Nephron (organoid): ENCODE measurements at regions not wholly inside any gene's neighbourhood (a gene's known extent, or its start where the extent isn't known, plus 50 kb on each side); places are given as distances from the start of the nearest gene placed in this dataset.

Source experiments
- H3K27ac Mint-ChIP-seq, 3 experiments: 2 replicates each; pipeline ENCODE4 v1.8.0; 2020; ENCODE audit warnings: mixed read lengths in 3 of 3, mild to moderate bottlenecking in 2 of 3, moderate library complexity in 1 of 3
- H3K27me3 Mint-ChIP-seq: 2 replicates; pipeline ENCODE4 v1.8.0; 2021; ENCODE audit warnings: low read depth, mild to moderate bottlenecking, moderate library complexity, mixed read lengths
- H3K36me3 Mint-ChIP-seq: 2 replicates; pipeline ENCODE4 v1.8.0; 2020; ENCODE audit warnings: low read depth, mixed read lengths
- H3K4me1 Mint-ChIP-seq: 2 replicates; pipeline ENCODE4 v1.8.0; 2020; ENCODE audit warnings: mixed read lengths
- H3K4me3 Mint-ChIP-seq, 3 experiments: 2 replicates each; pipeline ENCODE4 v1.8.0; 2020; ENCODE audit warnings: mild to moderate bottlenecking in 3 of 3, mixed read lengths in 3 of 3, moderate library complexity in 2 of 3
- H3K9me3 Mint-ChIP-seq: 2 replicates; pipeline ENCODE4 v1.8.0; 2020; ENCODE audit warnings: mixed read lengths
- TF ChIP-seq, protein P1 (sequence below), 3 experiments: fragments of 200-600 bp; sonication (generic); IDR thresholded peaks; one replicate each; pipeline ENCODE4 v1.5.0; 2021; ENCODE audit warnings: antibody characterized with exemption in 3 of 3; ENCODE audit not compliant: unreplicated experiment in 3 of 3

DNA sequence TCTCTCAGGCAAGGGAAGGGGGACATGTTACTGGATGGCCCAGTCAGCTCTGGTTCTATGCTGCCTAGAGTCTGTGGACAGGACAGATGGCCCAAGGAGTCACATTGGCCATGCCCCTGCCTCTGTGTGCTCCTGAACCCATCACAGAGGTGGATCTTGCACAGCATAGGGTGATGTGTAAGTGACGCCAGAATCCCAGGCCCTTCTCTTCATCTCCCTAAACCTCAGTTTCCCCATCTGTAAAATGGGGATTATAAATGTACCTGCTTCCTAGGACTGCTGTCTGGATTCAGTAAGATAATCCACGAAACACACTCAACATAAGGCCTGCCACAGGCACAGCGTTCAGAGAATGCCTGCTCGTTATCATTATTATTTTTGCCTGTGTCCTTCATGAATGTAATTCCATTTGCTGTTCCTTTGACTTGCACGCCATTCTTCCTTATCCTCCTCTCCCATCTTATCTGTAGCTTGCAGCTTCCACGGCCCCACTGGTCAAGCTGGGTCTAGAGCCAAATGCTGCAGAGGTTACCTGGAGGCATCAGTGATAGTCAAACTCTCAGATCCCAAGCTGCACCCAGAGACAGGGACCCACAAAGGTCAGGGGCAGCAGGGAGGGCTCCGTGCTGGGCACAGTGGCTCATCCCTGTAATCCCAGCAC lies 207.0 kb downstream of the MN1 start:
- TF ChIP-seq, protein P1, sequence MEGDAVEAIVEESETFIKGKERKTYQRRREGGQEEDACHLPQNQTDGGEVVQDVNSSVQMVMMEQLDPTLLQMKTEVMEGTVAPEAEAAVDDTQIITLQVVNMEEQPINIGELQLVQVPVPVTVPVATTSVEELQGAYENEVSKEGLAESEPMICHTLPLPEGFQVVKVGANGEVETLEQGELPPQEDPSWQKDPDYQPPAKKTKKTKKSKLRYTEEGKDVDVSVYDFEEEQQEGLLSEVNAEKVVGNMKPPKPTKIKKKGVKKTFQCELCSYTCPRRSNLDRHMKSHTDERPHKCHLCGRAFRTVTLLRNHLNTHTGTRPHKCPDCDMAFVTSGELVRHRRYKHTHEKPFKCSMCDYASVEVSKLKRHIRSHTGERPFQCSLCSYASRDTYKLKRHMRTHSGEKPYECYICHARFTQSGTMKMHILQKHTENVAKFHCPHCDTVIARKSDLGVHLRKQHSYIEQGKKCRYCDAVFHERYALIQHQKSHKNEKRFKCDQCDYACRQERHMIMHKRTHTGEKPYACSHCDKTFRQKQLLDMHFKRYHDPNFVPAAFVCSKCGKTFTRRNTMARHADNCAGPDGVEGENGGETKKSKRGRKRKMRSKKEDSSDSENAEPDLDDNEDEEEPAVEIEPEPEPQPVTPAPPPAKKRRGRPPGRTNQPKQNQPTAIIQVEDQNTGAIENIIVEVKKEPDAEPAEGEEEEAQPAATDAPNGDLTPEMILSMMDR (IDR thresholded peaks at IDR 0.05; ENCODE audit: unreplicated experiment in 3 of 3) = no peak
- Mint-ChIP-seq H3K27me3 (peaks cover 7% of the 10 kb centered on the region), H3K4me3 (no peak overlapping the region), H3K36me3 (no peaks in the 10 kb centered on the region), H3K9me3 (no peaks in the 10 kb centered on the region), H3K27ac (no peak overlapping the region), H3K4me1 (peaks cover 23% of the 10 kb centered on the region)

DNA sequence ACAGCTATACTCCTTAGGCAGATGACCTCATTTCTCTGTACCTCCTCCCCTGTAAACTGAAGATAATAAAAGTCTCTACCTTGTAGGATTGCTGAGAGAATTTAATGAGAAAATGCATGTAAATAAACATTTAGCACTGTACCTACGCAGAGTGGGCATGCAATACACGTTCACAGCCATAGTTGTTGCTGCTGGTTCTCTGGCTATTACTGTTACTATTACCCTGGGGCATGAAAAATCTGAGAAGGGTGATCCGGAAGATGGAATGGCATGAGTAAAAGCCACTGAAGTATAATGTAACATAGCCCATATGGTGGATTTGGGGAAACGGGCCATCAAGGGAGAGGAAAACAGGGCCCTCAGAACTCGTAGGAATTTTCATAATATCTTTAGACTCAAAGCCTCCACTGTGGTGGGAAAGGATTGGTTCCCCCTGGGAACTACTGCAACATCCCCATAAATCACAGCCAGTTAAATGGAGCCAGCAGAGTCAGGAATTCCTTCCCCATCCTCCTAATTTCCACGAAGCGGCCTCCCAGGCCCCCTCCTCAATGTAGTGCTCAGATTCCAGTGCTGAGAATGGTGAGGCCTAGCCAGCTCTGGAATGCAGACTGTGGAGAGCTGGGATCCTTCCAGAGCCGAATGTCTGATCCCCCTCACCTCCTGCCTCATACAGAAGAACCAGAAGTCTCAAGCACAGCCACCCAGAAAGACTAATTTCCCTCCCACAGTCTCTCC lies 205.3 kb downstream of the MN1 start:
- Mint-ChIP-seq H3K27me3 (peaks cover 7% of the 10 kb centered on the region), H3K9me3 (no peaks in the 10 kb centered on the region), H3K27ac (no peak overlapping the region), H3K4me1 (peaks cover 23% of the 10 kb centered on the region), H3K36me3 (no peaks in the 10 kb centered on the region), H3K4me3 (no peak overlapping the region)
- TF ChIP-seq, protein P1 (IDR thresholded peaks at IDR 0.05; ENCODE audit: unreplicated experiment in 3 of 3) = no peak

DNA sequence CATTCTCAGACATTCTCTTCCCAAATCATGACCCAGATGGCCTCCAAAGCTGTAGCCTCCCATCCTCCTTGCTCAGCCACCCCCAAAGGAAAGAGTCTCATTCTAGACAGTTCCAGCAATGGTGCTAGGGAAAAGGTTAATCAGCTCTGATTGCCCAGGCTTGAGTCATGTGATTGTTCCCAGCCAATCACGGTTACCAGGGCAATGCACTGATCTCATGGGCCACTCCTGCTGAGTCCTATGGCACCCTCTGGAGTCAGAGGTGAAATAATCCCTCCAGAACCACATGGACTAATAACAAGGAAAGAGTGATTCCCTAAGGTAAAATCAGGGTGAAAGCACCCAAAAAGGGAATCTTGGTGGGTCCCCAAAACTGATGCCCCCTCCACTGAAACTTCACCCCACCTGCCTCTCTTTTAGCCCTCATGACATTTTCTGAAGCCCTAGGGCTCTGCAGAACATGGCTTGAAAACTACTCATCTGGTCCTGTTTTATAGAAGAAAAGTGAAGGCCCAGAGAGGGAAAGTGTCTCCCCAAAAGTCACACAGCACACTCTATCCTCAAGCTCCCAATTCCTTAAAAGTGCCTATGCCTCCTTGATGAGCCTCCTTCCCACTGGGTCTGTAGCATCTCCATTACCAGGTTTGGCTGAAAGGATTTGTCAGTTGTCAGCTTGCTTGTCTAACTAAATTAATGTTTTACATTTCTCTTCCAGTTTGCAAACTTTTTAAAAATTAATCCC lies 203.7 kb downstream of the MN1 start:
- Mint-ChIP-seq H3K36me3 (no peaks in the 10 kb centered on the region), H3K4me1 (peaks cover 16% of the 10 kb centered on the region), H3K4me3 (no peak overlapping the region), H3K9me3 (no peaks in the 10 kb centered on the region), H3K27me3 (peaks cover 15% of the 10 kb centered on the region), H3K27ac (peak overlapping the region in 2 of 3 experiments; percentile 53 to 80)
- TF ChIP-seq, protein P1 (IDR thresholded peaks at IDR 0.05; ENCODE audit: unreplicated experiment in 3 of 3) = no peak

DNA sequence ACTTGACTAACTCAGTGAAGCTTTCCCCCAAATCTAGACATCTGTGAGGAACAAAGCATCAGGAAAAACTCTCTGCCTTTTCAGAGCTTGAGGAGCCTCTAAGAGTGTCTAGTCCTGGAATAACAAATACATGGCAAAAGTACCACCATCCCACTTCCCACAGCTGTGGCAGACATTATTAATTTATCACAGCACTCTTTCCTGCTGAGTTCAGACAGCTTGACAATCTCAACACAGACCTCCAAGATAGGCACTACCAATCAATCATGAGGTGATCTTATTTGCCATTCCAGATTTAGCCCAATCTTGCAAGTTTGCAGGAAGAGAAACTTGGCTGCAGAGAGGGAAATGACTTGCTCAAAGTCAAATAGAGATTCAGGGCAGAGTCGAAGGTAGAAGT lies 202.8 kb downstream of the MN1 start:
- H3K36me3 Mint-ChIP-seq = no peaks in the 10 kb centered on the region
- H3K4me1 Mint-ChIP-seq = peaks cover 22% of the 10 kb centered on the region
- H3K27ac Mint-ChIP-seq = peak overlapping the region in 1 of 3 experiments; percentile 71
- TF ChIP-seq, protein P1 (IDR thresholded peaks at IDR 0.05; ENCODE audit: unreplicated experiment in 3 of 3) = no peak
- peaks cover 20% of the 10 kb centered on the region for H3K27me3 Mint-ChIP-seq
- no peaks in the 10 kb centered on the region for H3K9me3 Mint-ChIP-seq
- no peak overlapping the region for H3K4me3 Mint-ChIP-seq

DNA sequence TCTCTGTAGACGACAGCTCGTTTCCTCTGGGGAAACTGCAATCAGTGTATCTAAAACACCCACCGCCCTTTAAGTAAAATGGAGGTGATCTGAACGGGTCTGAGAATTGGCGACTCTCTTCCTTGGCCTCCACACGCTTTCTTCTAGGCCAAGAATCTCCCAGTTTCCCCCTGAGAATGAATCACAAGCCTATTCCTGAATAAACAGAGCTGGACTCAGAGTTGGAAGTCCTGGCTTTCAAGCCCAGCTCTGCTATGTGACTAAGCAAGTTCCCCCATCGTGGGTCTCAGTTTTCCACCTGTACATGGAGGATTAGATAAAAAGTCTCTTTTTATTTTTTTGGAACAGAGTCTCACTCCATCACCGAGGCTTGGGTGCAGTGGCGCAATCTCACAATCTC lies 200.4 kb downstream of the MN1 start:
- H3K27ac Mint-ChIP-seq = peak overlapping the region in 2 of 3 experiments; percentile 30 to 46
- H3K4me3 Mint-ChIP-seq = no peak overlapping the region
- peaks cover 24% of the 10 kb centered on the region for H3K27me3 Mint-ChIP-seq
- no peaks in the 10 kb centered on the region for H3K36me3 Mint-ChIP-seq
- H3K9me3 Mint-ChIP-seq = no peaks in the 10 kb centered on the region
- TF ChIP-seq, protein P1 (IDR thresholded peaks at IDR 0.05; ENCODE audit: unreplicated experiment in 3 of 3) = no peak
- H3K4me1 Mint-ChIP-seq = peaks cover 17% of the 10 kb centered on the region
